GM18507 (cell line): ENCODE measurements at regions not wholly inside any gene's neighbourhood (a gene's known extent, or its start where the extent isn't known, plus 50 kb on each side); places are given as distances from the start of the nearest gene placed in this dataset.
"Not testable (repeated sequence)": the region's sequence is repeated elsewhere in the genome, so short reads cannot be mapped to it uniquely, and the experiment has no call there.

Experiments
- DNase-seq: peaks from one replicate; pipeline ENCODE4 v3.0.0; 2011; ENCODE audit warnings: low read depth; ENCODE audit not compliant: insufficient read length; ENCODE audit errors: extremely low spot score
- FAIRE-seq: peaks from 2 replicates; lab custom pipeline; 2011; peaks lifted over from hg19 to GRCh38; lab: Jason Lieb, UNC

- DNase-seq (no peak), FAIRE-seq (no peak)
These were observed 59.7 kb downstream of the HMGB3 start for GRCh38 chrX:151042842-151043241.

GRCh38 chrX:151066373-151066772 is 83.2 kb downstream of the HMGB3 start:
- not testable (repeated sequence) for DNase-seq, FAIRE-seq

GRCh38 chrX:151073767-151074166 is 90.6 kb downstream of the HMGB3 start:
- DNase-seq, result no peak
- FAIRE-seq, result no peak

GRCh38 chrX:151081016-151081415 is 95.4 kb upstream of the GPR50 start:
- FAIRE-seq, result no peak
- DNase-seq, result no peak

GRCh38 chrX:151082077-151082948 is 94.1 kb upstream of the GPR50 start:
- FAIRE-seq (peak; percentile 53), DNase-seq (peak; percentile 37)

GRCh38 chrX:151084454-151084853 is 91.9 kb upstream of the GPR50 start:
- DNase-seq, result no peak
- no peak for FAIRE-seq

- DNase-seq (no peak), FAIRE-seq (no peak)
These were observed 91.2 kb upstream of the GPR50 start for GRCh38 chrX:151085207-151085606.

GRCh38 chrX:151088221-151088620 is 88.2 kb upstream of the GPR50 start:
- DNase-seq (no peak), FAIRE-seq (no peak)

- FAIRE-seq (no peak), DNase-seq (no peak)
These were observed 77.4 kb upstream of the GPR50 start for GRCh38 chrX:151099001-151099400.

GRCh38 chrX:151100799-151101198 is 75.6 kb upstream of the GPR50 start:
- FAIRE-seq, result no peak
- DNase-seq, result no peak

- not testable (repeated sequence) for FAIRE-seq
These were observed 63.2 kb upstream of the GPR50 start for GRCh38 chrX:151113200-151113599.

More at GRCh38 chrX:151113200-151113599, 63.2 kb upstream of the GPR50 start:
- not testable (repeated sequence) for DNase-seq
